Activated T-cell treated with anti-CD3 and anti-CD28 coated beads, Interleukin-2, amount 50 U/mL, for 24 hours (primary cell): ENCODE measurements at regions not wholly inside any gene's neighbourhood (a gene's known extent, or its start where the extent isn't known, plus 50 kb on each side); places are given as distances from the start of the nearest gene placed in this dataset.
"Not testable (repeated sequence)": the region's sequence is repeated elsewhere in the genome, so short reads cannot be mapped to it uniquely, and the experiment has no call there.

ENCODE experiments used
- DNase-seq: peaks from one replicate; pipeline ENCODE4 v3.0.0-alpha.2; 2020
- H3K27ac Mint-ChIP-seq: 2 replicates; pipeline ENCODE4 v1.8.0; 2020; ENCODE audit warnings: mild to moderate bottlenecking, mixed read lengths
- H3K27me3 Mint-ChIP-seq: 2 replicates; pipeline ENCODE4 v1.8.0; 2020; ENCODE audit warnings: mixed read lengths
- H3K36me3 Mint-ChIP-seq: 2 replicates; pipeline ENCODE4 v1.8.0; 2020; ENCODE audit warnings: low read depth, mixed read lengths
- H3K4me1 Mint-ChIP-seq: 2 replicates; pipeline ENCODE4 v1.8.0; 2020; ENCODE audit warnings: low read depth, mixed read lengths
- H3K4me3 Mint-ChIP-seq: 2 replicates; pipeline ENCODE4 v1.8.0; 2020; ENCODE audit warnings: mild to moderate bottlenecking, moderate library complexity, mixed read lengths
- H3K9me3 Mint-ChIP-seq: 2 replicates; pipeline ENCODE4 v1.8.0; 2020; ENCODE audit warnings: mixed read lengths

DNA sequence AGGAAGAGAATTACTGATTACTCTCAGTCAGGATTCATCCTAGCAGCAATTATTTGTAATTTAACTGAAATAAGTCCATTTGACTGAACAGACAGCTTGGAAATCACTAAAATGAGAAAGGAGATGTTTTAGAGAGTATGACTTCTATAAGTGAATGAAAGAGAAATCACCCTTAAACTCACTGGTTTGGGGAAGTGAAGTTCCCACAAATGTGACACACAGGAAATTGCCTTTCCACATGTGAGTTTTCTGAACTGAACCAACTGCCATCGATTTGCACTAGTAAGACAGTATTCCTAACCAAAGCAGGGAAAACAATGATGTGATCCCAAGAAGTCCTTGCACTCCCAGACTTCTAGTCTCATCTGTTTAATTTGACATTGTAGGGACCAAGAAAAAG, 110.5 kb downstream of the FAM72C start:
- H3K4me1 Mint-ChIP-seq, DNase-seq, H3K27me3 Mint-ChIP-seq, H3K27ac Mint-ChIP-seq, H3K9me3 Mint-ChIP-seq, H3K36me3 Mint-ChIP-seq, H3K4me3 Mint-ChIP-seq: not testable (repeated sequence)

DNA sequence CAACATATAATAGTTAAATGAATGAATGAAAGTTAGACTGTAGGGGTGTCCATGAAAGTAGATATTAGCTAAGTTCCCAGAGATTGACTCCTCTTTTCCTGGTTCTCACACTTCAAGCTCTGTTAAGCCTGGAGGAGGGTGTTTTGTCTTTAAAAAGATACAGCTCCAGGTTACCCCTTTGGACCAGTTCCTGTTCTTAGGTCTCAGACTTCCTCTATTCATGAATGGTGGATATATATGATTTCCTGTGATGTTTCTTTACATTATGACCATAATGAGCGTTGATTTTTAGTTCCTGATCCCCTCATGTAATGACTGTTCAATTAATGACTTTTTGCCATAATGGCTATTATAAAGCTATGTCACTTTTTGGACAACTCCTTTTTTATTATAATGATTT, 115.9 kb downstream of the FAM72C start:
- H3K36me3 Mint-ChIP-seq, H3K27me3 Mint-ChIP-seq, H3K27ac Mint-ChIP-seq, DNase-seq, H3K4me3 Mint-ChIP-seq, H3K9me3 Mint-ChIP-seq, H3K4me1 Mint-ChIP-seq: not testable (repeated sequence)

DNA sequence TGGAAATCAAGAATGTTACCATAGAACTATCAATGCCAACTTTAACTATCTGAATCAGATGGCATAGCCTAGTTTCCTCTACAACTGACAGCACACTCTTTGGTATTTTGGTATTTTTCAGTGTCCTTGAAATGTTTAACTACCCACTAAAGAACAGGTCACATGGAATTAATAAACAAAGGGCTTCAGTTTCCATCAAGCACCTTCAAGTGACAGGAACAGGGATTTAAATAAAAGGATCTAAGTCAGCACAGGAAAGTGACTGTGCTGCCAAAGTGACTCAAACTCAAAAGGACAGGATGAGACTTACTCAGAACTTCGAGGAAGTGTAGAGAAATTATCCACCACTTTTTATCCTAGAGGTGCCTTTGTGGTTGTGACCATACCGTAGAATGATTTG, 117.7 kb downstream of the FAM72C start:
- H3K4me3 Mint-ChIP-seq, H3K4me1 Mint-ChIP-seq, H3K36me3 Mint-ChIP-seq, DNase-seq, H3K27me3 Mint-ChIP-seq, H3K9me3 Mint-ChIP-seq, H3K27ac Mint-ChIP-seq: not testable (repeated sequence)

DNA sequence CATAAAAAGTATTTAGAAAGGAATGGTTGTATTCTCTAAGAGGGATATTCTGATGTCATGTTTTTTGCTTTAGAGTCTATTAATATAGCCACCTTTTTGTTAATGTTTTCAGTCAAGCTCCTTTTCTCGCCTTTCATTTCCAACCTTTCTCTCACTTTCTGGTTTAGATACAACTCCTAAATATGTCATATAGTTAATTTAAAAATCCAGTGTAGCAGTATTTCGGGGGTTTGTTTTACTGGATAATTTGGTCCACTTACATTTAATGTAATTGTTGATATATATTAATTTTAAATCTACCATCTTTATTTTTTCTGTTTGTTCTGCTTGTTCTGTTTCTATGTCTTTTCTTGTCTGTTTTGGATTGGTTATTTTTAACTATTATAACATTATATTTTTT, 121.1 kb downstream of the FAM72C start:
- H3K27me3 Mint-ChIP-seq, H3K4me1 Mint-ChIP-seq, DNase-seq, H3K9me3 Mint-ChIP-seq, H3K27ac Mint-ChIP-seq, H3K4me3 Mint-ChIP-seq, H3K36me3 Mint-ChIP-seq: not testable (repeated sequence)

DNA sequence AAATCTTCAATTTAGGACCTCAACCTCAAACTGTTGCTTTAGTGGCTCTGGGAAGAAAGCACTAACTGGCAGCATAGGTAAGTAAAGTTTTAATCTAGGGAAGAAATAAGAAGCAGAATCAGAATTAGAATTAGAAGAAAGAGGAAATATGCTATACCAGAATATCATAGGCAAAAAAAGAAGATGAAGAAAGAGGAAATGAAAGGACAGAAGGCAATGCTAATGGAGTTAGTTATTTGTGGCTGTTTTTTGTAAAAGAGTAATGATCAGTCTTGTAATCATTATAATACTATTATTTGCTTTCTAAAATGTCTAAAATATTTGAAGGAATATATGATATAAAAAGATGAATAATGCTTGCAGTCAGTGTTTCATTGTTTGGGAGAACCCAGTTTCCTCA, 122.9 kb downstream of the FAM72C start:
- H3K9me3 Mint-ChIP-seq, H3K27ac Mint-ChIP-seq, DNase-seq, H3K4me1 Mint-ChIP-seq, H3K36me3 Mint-ChIP-seq, H3K4me3 Mint-ChIP-seq: not testable (repeated sequence)
- H3K27me3 Mint-ChIP-seq: peaks cover 14% of the 10 kb centered on the region

DNA sequence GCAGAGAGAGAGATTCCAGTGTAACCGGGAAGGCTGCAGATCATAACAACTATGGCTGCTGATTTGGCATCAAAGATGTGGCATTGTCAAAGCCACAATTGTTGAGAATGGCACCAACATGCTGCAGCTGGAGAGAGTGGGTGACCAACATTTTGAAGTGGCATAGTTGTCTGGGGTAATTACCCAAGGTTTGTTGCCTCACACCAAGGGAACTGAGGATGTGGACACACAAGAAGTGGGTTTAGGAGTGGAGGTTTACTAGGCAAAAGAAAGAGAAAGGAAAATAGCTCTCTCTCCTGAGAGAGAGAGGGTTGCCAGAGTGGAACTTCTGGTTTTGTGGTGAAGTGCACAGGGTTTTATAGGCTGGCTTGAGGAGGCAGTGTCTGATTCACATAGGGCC, 126.6 kb downstream of the FAM72C start:
- peaks cover 11% of the 10 kb centered on the region for H3K27me3 Mint-ChIP-seq
- H3K27ac Mint-ChIP-seq, H3K4me1 Mint-ChIP-seq, H3K36me3 Mint-ChIP-seq, H3K9me3 Mint-ChIP-seq, H3K4me3 Mint-ChIP-seq, DNase-seq: not testable (repeated sequence)

DNA sequence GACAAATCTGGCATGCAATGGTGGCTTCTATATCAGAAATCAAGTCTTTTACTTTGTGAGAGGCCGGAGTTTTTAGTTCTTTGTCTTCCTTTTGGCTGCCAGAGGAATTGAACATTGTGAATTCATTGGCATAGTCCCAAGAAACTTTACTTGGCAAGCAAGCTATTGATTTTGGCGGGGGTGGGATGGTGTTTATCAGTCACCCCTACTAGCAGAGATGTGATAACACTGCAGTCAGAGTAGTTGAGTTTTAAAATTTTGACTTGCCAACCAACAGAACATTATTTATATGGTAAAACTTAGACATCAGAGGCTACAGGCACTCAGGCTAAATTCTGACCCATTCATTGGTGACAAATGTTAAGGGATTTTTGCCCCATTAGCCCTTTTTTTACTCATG, 129.7 kb downstream of the FAM72C start:
- H3K4me1 Mint-ChIP-seq, H3K36me3 Mint-ChIP-seq, H3K27ac Mint-ChIP-seq, H3K9me3 Mint-ChIP-seq, H3K4me3 Mint-ChIP-seq, DNase-seq: not testable (repeated sequence)
- H3K27me3 Mint-ChIP-seq: peaks cover 32% of the 10 kb centered on the region

DNA sequence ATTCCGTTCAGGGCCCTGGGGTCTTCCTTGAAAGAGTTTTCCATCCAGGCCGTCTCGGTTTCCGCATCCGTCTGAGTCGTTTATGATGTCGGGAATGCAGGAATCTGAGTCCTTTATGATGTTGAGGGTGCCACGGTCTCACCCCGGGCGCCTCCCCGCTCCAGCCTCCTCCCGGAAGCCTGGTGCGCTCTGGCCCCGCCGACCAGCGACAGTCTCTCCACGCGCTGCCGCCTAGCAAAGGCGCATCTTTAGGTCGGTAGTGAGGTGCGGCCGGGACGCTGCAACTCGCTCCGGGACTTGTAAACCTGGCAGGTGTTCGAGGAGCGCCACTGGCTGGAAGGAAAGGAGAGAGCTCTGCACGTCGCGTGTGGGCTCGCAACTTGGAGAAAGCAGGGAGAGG, 132.6 kb downstream of the FAM72C start:
- not testable (repeated sequence) for DNase-seq, H3K9me3 Mint-ChIP-seq, H3K4me1 Mint-ChIP-seq, H3K4me3 Mint-ChIP-seq, H3K27ac Mint-ChIP-seq, H3K36me3 Mint-ChIP-seq
- H3K27me3 Mint-ChIP-seq: peaks cover 25% of the 10 kb centered on the region

DNA sequence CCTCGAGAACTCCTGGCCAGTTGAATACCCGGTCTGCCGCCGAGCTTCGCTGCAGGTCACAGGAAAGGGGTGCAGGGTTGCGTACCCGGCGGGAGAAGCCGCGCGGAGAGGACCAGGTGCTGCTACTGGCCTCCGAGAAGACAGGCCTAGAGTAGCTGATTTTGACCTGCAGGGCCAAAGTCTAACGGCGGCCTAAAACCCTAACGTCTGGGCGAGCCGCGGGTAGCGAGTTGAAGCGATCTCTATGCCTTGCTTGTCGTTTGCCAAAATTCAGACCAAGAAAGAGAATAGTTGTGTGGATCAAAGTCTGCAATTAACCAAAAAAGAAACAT, 133.2 kb downstream of the FAM72C start:
- H3K9me3 Mint-ChIP-seq: not testable (repeated sequence)

DNA sequence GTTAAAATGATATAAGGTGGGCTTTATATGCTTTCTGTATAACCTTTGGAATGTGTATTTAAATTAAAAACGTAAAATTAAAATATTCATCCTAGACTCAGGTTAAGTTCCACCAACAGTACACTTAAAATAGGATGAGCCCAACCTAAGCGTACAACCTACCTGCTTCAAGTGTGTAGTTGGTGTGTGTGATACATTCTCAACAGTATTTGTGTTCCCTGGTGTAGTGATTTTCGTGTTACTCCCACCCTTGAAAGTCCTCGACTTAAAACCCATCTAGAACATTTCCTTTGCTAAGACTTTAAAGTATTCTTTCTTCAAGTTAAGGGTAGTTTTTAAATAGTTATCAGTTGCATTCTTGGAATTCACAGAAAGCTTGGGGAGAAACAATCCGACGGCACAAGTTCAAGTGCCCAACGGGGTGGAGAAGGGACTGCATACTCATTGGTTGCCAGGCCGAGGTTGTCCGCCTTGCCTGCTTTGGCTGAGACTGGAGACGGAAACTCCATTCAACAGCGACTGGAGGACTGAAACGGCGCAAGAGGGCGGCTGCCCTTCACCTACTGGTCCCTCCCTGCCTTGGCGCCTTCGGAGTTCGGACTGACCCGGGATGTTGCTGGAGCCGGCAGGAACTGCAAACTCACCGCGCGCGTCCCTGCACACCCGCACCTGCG, 133.7 kb downstream of the FAM72C start:
- H3K27me3 Mint-ChIP-seq: peaks cover 25% of the 10 kb centered on the region
- H3K9me3 Mint-ChIP-seq, H3K27ac Mint-ChIP-seq, H3K36me3 Mint-ChIP-seq, H3K4me1 Mint-ChIP-seq, DNase-seq, H3K4me3 Mint-ChIP-seq: not testable (repeated sequence)

More for the DNA sequence above, 133.2 kb downstream of the FAM72C start:
- not testable (repeated sequence) for H3K36me3 Mint-ChIP-seq, DNase-seq, H3K4me1 Mint-ChIP-seq, H3K27ac Mint-ChIP-seq, H3K4me3 Mint-ChIP-seq
- peaks cover 25% of the 10 kb centered on the region for H3K27me3 Mint-ChIP-seq

DNA sequence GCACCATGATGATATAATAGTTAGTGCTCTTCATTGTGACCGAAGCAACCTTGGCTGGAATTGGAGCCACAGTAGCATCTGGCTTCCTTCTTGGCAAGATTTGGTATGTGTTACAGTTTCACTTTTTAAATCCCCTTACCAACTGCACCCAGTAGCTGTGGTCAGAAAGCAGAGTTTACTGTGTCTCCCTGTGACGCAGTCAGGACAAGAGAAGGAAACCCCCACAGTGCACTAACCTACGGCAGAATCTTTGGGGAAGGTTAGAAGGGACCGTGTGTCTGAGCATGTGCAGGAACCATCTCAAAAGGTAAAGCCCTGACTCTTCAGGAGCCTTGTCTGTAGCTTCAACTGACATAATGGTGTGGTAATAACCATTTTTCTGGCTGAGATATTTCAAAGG, 138.4 kb downstream of the FAM72C start:
- not testable (repeated sequence) for DNase-seq, H3K36me3 Mint-ChIP-seq, H3K9me3 Mint-ChIP-seq, H3K4me3 Mint-ChIP-seq, H3K27ac Mint-ChIP-seq, H3K4me1 Mint-ChIP-seq
- peaks cover 13% of the 10 kb centered on the region for H3K27me3 Mint-ChIP-seq

DNA sequence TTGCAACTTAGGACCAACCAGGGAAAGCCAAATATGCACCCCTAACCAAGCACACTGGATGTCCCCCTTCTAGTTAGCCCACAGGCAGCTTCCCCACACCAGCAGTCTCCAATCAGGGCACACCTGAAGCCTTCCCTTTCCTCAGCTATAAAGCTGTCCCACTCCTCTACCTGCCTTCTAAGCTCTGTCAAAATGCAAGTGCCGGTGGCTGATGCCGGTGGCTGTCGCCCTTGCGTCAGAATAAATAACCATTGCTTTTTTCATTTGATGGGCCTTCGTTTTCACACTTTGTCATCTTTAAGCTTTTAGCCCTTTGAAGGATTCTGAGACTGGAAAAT, 139.4 kb downstream of the FAM72C start:
- not testable (repeated sequence) for H3K4me3 Mint-ChIP-seq, H3K4me1 Mint-ChIP-seq, H3K36me3 Mint-ChIP-seq, H3K9me3 Mint-ChIP-seq, H3K27ac Mint-ChIP-seq, DNase-seq, H3K27me3 Mint-ChIP-seq

DNA sequence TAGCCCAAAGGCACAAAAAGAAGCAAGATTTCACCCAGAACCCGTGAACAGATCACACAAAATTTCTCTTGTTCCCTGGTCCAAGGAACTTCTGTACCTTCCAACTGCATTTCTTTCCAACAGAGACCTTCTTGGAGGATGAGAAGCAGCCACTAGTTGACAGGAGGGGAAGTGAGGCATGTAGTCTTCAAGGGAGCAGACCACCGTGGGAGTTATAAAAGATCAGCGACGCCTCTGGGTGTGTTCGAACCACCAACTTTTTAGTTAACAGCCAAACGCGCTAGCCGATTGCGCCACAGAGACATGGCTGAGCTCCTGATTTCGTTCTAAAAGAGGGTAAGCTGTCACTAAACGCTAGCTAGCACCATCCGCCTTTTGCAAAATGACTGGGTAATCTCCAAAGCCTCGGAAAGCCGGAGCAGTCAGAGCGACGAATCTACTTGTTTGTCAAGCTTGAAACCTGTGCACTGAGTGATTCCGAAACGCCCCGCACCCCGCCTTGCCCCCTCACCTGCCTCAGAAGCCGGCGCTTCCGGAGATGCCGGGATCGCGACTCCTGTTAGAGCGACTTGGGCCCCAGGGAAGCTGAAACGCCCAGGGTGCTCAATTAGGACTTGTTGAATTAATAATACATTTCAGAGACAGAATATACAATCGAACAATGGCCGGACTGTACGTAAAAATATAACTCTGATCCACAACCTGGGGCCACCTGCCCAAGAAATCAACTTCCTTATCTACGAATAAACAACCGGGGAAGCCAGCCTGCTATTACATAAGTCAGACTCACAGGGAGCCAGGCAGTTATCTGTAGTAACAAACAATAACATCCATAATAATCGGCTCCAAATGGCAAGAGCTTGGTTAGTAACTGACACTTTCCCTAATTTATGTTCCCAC, 140.1 kb downstream of the FAM72C start:
- not testable (repeated sequence) for H3K4me1 Mint-ChIP-seq, H3K27ac Mint-ChIP-seq, H3K36me3 Mint-ChIP-seq, H3K9me3 Mint-ChIP-seq, H3K4me3 Mint-ChIP-seq, DNase-seq, H3K27me3 Mint-ChIP-seq

DNA sequence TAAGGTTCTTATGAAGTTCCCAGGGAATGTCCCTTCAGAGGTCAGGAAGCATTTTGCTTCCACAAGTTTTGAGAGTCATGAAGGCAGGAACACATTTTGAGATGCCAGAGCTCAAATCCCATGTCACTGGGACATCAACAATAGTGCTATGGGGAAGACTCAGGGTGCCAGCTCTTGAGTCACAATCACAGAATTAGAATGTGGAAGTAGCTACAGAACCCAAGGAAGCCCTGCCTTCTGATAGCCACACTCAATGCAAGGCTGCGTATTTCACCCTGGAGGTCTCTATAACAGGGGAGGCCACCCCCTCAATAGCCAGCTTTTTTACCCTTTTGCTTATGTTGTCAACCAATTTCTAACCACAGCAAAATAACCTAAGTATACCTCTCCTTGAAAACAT, 145.6 kb downstream of the FAM72C start:
- not testable (repeated sequence) for H3K9me3 Mint-ChIP-seq, H3K27me3 Mint-ChIP-seq, H3K27ac Mint-ChIP-seq, H3K36me3 Mint-ChIP-seq, H3K4me1 Mint-ChIP-seq, H3K4me3 Mint-ChIP-seq, DNase-seq

DNA sequence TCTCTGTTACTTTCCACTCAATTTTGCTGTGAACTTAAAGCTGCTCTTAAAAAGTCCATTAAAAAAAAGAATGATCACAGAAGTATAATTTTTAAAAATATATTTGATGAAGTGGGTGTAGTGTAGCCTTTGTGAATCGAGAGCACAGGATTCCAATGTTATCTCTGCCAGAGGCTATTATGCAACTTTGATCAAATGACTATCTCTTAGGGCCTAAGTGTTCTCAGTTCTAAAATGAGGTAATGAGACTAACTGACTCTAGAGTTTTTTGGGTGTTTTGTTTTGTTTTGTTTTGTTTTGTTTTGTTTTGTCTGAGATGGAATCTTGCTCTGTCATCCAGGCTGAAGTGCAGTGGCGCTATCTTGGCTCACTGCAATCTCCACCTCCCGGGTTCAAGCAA, 147.5 kb downstream of the FAM72C start:
- H3K27ac Mint-ChIP-seq, H3K4me3 Mint-ChIP-seq, H3K4me1 Mint-ChIP-seq, H3K36me3 Mint-ChIP-seq, H3K27me3 Mint-ChIP-seq, DNase-seq, H3K9me3 Mint-ChIP-seq: not testable (repeated sequence)

DNA sequence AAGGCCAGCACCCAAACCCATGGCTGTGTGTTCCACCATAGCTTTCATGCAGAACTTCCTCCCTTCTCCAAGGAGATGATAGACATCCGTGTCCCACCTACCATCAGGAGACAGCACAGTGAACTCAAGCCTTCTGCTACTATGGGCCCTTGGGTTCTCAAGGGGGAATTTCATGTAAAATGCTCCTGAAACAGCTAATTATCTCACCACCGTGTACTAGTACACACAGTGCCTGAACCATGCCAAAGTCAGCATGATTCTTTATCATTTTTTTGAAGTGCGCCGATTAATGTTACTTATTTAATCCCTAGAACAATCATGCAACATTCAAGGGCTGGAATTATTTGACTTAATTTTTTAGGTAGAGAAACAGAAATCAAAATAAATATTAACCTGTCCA, 151.7 kb downstream of the FAM72C start:
- H3K27me3 Mint-ChIP-seq, H3K4me1 Mint-ChIP-seq, H3K4me3 Mint-ChIP-seq, H3K27ac Mint-ChIP-seq, DNase-seq, H3K9me3 Mint-ChIP-seq, H3K36me3 Mint-ChIP-seq: not testable (repeated sequence)
